Neuronal stem cell (in vitro differentiated cells): ENCODE measurements at regions not wholly inside any gene's neighbourhood (a gene's known extent, or its start where the extent isn't known, plus 50 kb on each side); places are given as distances from the start of the nearest gene placed in this dataset.

Experiments
- DNase-seq: peaks from one replicate; pipeline ENCODE4 v3.0.0-alpha.2; 2013; ENCODE audit warnings: low spot score
- H2AFZ ChIP-seq: one replicate; pipeline ENCODE4 v1.6.1; 2013; ENCODE audit warnings: mild to moderate bottlenecking, low read length, inconsistent platforms
- H2AK5ac ChIP-seq: 2 replicates; pipeline ENCODE4 v1.6.1; 2013; ENCODE audit warnings: low read depth, mild to moderate bottlenecking, inconsistent platforms, low read length, moderate library complexity, mixed read lengths
- H2BK120ac ChIP-seq: 2 replicates; pipeline ENCODE4 v1.6.1; 2013; ENCODE audit warnings: low read depth, mild to moderate bottlenecking, inconsistent platforms, low read length, moderate library complexity, mixed read lengths
- H2BK12ac ChIP-seq: one replicate; pipeline ENCODE4 v1.6.1; 2013; ENCODE audit warnings: low read length, inconsistent platforms
- H2BK15ac ChIP-seq: 2 replicates; pipeline ENCODE4 v1.6.1; 2013; ENCODE audit warnings: mild to moderate bottlenecking, low read length, inconsistent platforms, mixed read lengths
- H2BK5ac ChIP-seq: one replicate; pipeline ENCODE4 v1.6.1; 2013; ENCODE audit warnings: inconsistent platforms, mild to moderate bottlenecking, low read length, moderate library complexity
- H3K14ac ChIP-seq: one replicate; pipeline ENCODE4 v1.6.1; 2013; ENCODE audit warnings: low read length, inconsistent platforms
- H3K18ac ChIP-seq: 2 replicates; pipeline ENCODE4 v1.6.1; 2013; ENCODE audit warnings: low read length, inconsistent platforms
- H3K23ac ChIP-seq: 2 replicates; pipeline ENCODE4 v1.6.1; 2013; ENCODE audit warnings: low read depth, mild to moderate bottlenecking, mixed read lengths, low read length, inconsistent platforms; ENCODE audit not compliant: poor library complexity
- H3K27ac ChIP-seq: replicated peaks from 3 replicates; pipeline ENCODE4 v1.5.1; 2013; ENCODE audit warnings: low read length, inconsistent platforms
- H3K27me3 ChIP-seq, 3 experiments: 2 replicates each; pipeline ENCODE4 v1.6.1; 2013; ENCODE audit warnings: low read length in 3 of 3, mild to moderate bottlenecking in 2 of 3, inconsistent platforms in 1 of 3, low read depth in 1 of 3, mixed read lengths in 1 of 3, moderate library complexity in 1 of 3; ENCODE audit not compliant: control insufficient read depth in 3 of 3, insufficient read depth in 3 of 3
- H3K36me3 ChIP-seq, 2 donors: replicated peaks in 1 of 2; 2 replicates each; pipeline ENCODE4 v1.6.1; 2013; ENCODE audit warnings: low read length in 2 of 2; ENCODE audit not compliant: control insufficient read depth in 2 of 2, insufficient read depth in 2 of 2
- H3K4ac ChIP-seq: 2 replicates; pipeline ENCODE4 v1.6.1; 2013; ENCODE audit warnings: inconsistent platforms, mild to moderate bottlenecking, low read length, moderate library complexity
- H3K4me1 ChIP-seq, 2 donors: 1 replicate in 1 of 2; 2 replicates in 1 of 2; pipeline ENCODE4 v1.6.1; 2013; ENCODE audit warnings: low read length in 2 of 2, low read depth in 1 of 2; ENCODE audit not compliant: control insufficient read depth in 2 of 2, insufficient read depth in 1 of 2
- H3K4me2 ChIP-seq: one replicate; pipeline ENCODE4 v1.6.1; 2013; ENCODE audit warnings: mild to moderate bottlenecking, low read length, inconsistent platforms; ENCODE audit not compliant: insufficient read depth, poor library complexity, severe bottlenecking
- H3K4me3 ChIP-seq, 2 donors: 2 replicates each; pipeline ENCODE4 v1.5.1; 2013; ENCODE audit warnings: low read length in 2 of 2, mild to moderate bottlenecking in 2 of 2, inconsistent platforms in 1 of 2, moderate library complexity in 1 of 2
- H3K79me1 ChIP-seq: one replicate; pipeline ENCODE4 v1.6.1; 2013; ENCODE audit warnings: low read depth, mild to moderate bottlenecking, inconsistent platforms, low read length, moderate library complexity
- H3K9ac ChIP-seq: one replicate; pipeline ENCODE4 v1.6.1; 2013; ENCODE audit warnings: mild to moderate bottlenecking, low read depth, low read length, inconsistent platforms; ENCODE audit not compliant: poor library complexity
- H3K9me3 ChIP-seq, 2 donors: replicated peaks in 1 of 2; 2 replicates each; pipeline versions ENCODE3 to v1.6.1; 2013; ENCODE audit warnings: low read length in 2 of 2, mild to moderate bottlenecking in 2 of 2, inconsistent platforms in 1 of 2, low read depth in 1 of 2, mixed read lengths in 1 of 2, moderate library complexity in 1 of 2; ENCODE audit not compliant: control insufficient read depth in 2 of 2, insufficient read depth in 1 of 2
- H4K8ac ChIP-seq: one replicate; pipeline ENCODE4 v1.6.1; 2013; ENCODE audit warnings: low read depth, mild to moderate bottlenecking, inconsistent platforms, low read length, moderate library complexity
- H4K91ac ChIP-seq: one replicate; pipeline ENCODE4 v1.6.1; 2013; ENCODE audit warnings: low read length, low read depth, mild to moderate bottlenecking, inconsistent platforms; ENCODE audit not compliant: poor library complexity
- WGBS, 2 donors: extraction: QIAGEN DNeasy Blood & Tissue Kit; methylation state at CpG; one replicate each; pipeline ENCODE4 v1.1.7; 2013; ENCODE audit warnings: missing lambda C conversion rate in 2 of 2, mixed read lengths in 1 of 2; ENCODE audit not compliant: insufficient read length in 2 of 2, insufficient replicate concordance in 1 of 2; ENCODE audit errors: extremely low coverage in 2 of 2; 5-methylcytosine and 5-hydroxymethylcytosine counted together

DNA sequence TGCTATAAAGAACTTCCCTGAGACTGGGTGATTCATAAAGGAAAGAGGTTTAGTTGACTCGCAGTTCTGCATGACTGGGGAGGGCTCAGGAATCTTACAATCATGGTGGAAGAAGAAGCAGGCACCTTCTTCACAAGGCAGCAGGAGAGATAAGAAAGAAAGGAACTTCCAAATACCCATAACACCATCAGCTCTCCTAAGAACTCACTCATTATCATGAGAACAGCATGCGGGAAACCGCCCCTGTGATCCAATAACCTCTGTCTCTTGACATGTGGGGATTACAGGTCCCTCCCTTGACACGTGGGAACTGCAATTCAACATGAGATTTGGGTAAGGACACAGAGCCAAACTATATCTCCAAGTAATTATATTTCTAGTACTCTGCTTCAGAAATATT is 163.8 kb upstream of the CDH20 start:
- no peak overlapping the region for H3K4me3 ChIP-seq
- H3K27ac ChIP-seq = no peak overlapping the region
- no peak overlapping the region for H2BK12ac ChIP-seq
- no peak overlapping the region for H3K9ac ChIP-seq
- no peaks in the 10 kb centered on the region for H3K27me3 ChIP-seq
- H2AFZ ChIP-seq = no peak overlapping the region
- H2AK5ac ChIP-seq = no peak overlapping the region
- no peak overlapping the region for H4K8ac ChIP-seq
- no peak overlapping the region for H3K4ac ChIP-seq
- no peak overlapping the region for H3K23ac ChIP-seq
- H2BK5ac ChIP-seq = no peak overlapping the region
- H3K18ac ChIP-seq = no peak overlapping the region
- H3K9me3 ChIP-seq = no peaks in the 10 kb centered on the region
- no peak overlapping the region for H2BK120ac ChIP-seq
- WGBS, 2 donors = no CpG with 5 or more reads among the region's 4 CpGs
- H3K36me3 ChIP-seq = no peaks in the 10 kb centered on the region
- H3K14ac ChIP-seq = no peak overlapping the region
- DNase-seq = no peak
- no peaks in the 10 kb centered on the region for H3K79me1 ChIP-seq
- no peak overlapping the region for H2BK15ac ChIP-seq
- H3K4me1 ChIP-seq = no peaks in the 10 kb centered on the region
- no peak overlapping the region for H4K91ac ChIP-seq
- no peak overlapping the region for H3K4me2 ChIP-seq

GRCh38 chr18:61172624-61173023 is 160.6 kb upstream of the CDH20 start:
- no peak for DNase-seq
- Histone ChIP-seq H4K91ac (no peak overlapping the region), H2BK5ac (no peak overlapping the region), H2AK5ac (no peak overlapping the region), H2BK15ac (no peak overlapping the region), H3K4me3 (no peak overlapping the region), H4K8ac (no peak overlapping the region), H3K27me3 (no peaks in the 10 kb centered on the region), H3K79me1 (no peaks in the 10 kb centered on the region), H3K4me2 (no peak overlapping the region), H3K9ac (no peak overlapping the region), H3K18ac (no peak overlapping the region), H3K9me3 (no peaks in the 10 kb centered on the region), H2BK12ac (no peak overlapping the region), H3K4me1 (no peaks in the 10 kb centered on the region), H3K14ac (no peak overlapping the region), H2BK120ac (no peak overlapping the region), H3K27ac (no peak overlapping the region), H3K4ac (no peak overlapping the region), H3K23ac (no peak overlapping the region), H3K36me3 (no peaks in the 10 kb centered on the region), H2AFZ (no peak overlapping the region)
- WGBS, 2 donors = no CpG with 5 or more reads among the region's 1 CpG

- H2BK5ac ChIP-seq = no peak overlapping the region
- H3K4ac ChIP-seq = no peak overlapping the region
- no peaks in the 10 kb centered on the region for H3K27me3 ChIP-seq
- no peak overlapping the region for H3K27ac ChIP-seq
- no peak overlapping the region for H3K9ac ChIP-seq
- no peak overlapping the region for H2BK15ac ChIP-seq
- H3K23ac ChIP-seq = no peak overlapping the region
- H3K36me3 ChIP-seq = no peaks in the 10 kb centered on the region
- no peak overlapping the region for H3K4me3 ChIP-seq
- H3K79me1 ChIP-seq = no peaks in the 10 kb centered on the region
- no peak overlapping the region for H2AK5ac ChIP-seq
- no peak overlapping the region for H4K91ac ChIP-seq
- H3K4me2 ChIP-seq = no peak overlapping the region
- H3K14ac ChIP-seq = no peak overlapping the region
- H3K9me3 ChIP-seq = no peaks in the 10 kb centered on the region
- H2BK120ac ChIP-seq = no peak overlapping the region
- no peak overlapping the region for H2BK12ac ChIP-seq
- no peak overlapping the region for H4K8ac ChIP-seq
- no CpG with 5 or more reads among the region's 6 CpGs for WGBS, 2 donors
- H2AFZ ChIP-seq = no peak overlapping the region
- no peak overlapping the region for H3K18ac ChIP-seq
- no peak for DNase-seq
- no peaks in the 10 kb centered on the region for H3K4me1 ChIP-seq
Measured at GRCh38 chr18:61173554-61173953, 159.7 kb upstream of the CDH20 start.

DNA sequence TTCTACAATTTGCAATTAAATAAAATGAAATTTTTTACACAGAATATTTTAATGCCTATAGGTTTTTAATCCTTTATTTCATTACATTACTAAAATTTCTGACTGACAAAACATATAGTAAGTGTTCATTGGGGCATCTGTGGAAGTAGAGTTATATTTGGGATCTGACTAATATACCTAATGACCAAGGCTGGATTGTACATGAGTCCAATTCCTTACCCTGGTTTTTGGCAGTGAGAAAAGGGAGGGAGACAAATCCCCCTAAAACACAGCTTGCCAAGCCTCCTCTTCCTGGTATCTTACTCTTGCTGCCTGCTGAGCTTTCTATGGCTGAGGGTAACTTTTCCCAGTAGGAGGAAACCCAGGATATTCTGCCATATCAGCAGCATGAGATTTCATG is 149.4 kb upstream of the CDH20 start:
- H2BK15ac ChIP-seq = no peak overlapping the region
- H3K4me2 ChIP-seq = no peak overlapping the region
- DNase-seq = no peak

More for the DNA sequence above, 149.4 kb upstream of the CDH20 start:
- no peak overlapping the region for H2BK120ac ChIP-seq
- H4K91ac ChIP-seq = no peak overlapping the region
- no peaks in the 10 kb centered on the region for H3K4me1 ChIP-seq
- no peak overlapping the region for H3K23ac ChIP-seq
- no peak overlapping the region for H3K9ac ChIP-seq
- H2AK5ac ChIP-seq = no peak overlapping the region
- H3K79me1 ChIP-seq = no peaks in the 10 kb centered on the region
- no peaks in the 10 kb centered on the region for H3K27me3 ChIP-seq
- H3K4me3 ChIP-seq = no peak overlapping the region
- H3K14ac ChIP-seq = no peak overlapping the region
- H2AFZ ChIP-seq = no peak overlapping the region
- no peak overlapping the region for H2BK12ac ChIP-seq
- no peak overlapping the region for H4K8ac ChIP-seq
- no peak overlapping the region for H3K4ac ChIP-seq
- H3K36me3 ChIP-seq = no peaks in the 10 kb centered on the region
- no peaks in the 10 kb centered on the region for H3K9me3 ChIP-seq
- no peak overlapping the region for H3K18ac ChIP-seq
- no peak overlapping the region for H3K27ac ChIP-seq
- H2BK5ac ChIP-seq = no peak overlapping the region
